ENCODE measurements at regions not wholly inside any gene's neighbourhood (a gene's known extent, or its start where the extent isn't known, plus 50 kb on each side); places are given as distances from the start of the nearest gene placed in this dataset.

DNA sequence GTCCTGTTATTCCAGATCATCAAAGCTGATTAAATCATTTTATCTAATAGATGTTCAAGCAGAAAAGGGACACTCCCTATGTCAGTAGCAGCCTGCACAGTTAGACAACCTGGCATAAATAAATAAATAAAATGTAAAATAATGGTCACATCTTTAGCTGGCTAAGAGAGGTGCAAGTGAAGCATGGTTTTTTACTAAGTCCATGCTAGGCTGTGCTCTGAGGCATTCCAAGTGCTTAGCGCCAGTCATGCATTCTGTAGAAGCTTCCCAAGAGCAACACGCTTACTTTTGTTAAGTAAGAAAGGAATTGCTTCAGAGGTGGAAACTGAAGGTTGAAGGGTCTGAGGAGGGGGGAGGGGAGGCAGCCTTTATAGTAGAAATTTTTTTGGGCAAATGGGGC is 351.2 kb downstream of the CDH2 start:
- no peak for DNase-seq

GRCh38 chr18:27824841-27825681 is 351.9 kb downstream of the CDH2 start:
- no peak for DNase-seq

- no peak for DNase-seq
Measured at GRCh38 chr18:27824275-27824674, 352.7 kb downstream of the CDH2 start.

GRCh38 chr18:27823053-27823452 is 353.9 kb downstream of the CDH2 start:
- no peak for DNase-seq

DNA sequence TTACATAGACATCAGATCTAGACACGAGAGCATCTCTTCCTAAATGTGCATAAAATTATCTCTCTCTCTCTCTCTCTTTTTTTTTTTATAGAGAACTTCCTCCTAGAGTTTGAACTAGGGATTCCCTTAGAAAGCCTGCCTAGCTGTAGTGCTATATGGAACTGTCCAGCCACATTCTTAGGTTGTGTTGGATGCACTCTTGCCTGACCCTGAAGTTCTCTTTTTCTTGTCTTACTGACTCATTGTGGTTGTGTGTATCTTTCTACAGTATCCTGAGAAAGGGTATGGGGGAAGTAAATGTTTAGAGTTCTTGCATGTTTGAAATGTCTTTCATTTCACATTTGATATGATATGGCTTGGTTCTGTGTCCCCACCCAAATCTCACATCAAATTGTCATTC is 368.2 kb downstream of the CDH2 start:
- DNase-seq = no peak

- no peak for DNase-seq
Measured at GRCh38 chr18:27803957-27804356, 373.0 kb downstream of the CDH2 start.

DNA sequence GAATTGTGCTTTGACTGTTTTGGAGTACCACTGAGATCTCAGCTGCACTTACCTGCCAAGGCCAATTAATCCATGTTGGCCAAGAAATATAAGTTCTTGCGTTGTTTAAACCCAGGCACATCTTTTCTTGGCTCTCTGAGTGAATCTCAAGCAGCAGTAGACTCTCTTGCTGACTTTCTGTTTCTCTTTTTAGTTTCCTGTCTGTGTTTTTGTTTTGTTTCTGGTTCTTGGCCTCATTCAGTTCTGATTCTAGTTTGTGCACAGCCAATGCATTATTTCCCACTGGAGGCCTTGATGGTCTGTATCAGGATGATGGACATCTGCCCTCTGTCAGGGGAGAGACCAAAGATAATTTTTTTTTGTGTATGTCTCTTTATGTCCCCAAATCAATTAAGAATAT is 379.4 kb downstream of the CDH2 start:
- DNase-seq = no peak

GRCh38 chr18:27794181-27794926 is 382.6 kb downstream of the CDH2 start:
- no peak for DNase-seq

- no peak for DNase-seq
Measured at GRCh38 chr18:27793013-27793785, 383.7 kb downstream of the CDH2 start.

DNA sequence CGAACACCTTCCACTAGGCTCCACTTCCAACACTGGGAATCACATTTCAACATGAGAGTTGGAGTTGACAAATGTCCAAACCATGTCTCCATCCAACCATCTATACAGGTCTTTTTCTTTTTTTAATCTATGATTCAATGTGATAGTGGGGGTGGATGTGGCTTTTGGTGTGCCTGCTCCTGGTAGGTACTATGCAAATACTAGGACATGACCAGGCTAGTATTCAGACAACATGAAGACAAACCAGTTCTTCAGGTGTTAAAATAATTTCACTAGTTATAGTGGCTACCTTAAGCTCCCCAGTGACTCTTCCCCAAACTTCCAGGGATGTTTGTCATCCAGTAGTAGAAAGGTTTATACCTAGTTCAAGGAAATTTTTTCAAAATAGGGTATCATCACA is 387.5 kb downstream of the CDH2 start:
- DNase-seq = no peak

- no peak for DNase-seq
Measured at GRCh38 chr18:27787547-27787946, 389.4 kb downstream of the CDH2 start.

GRCh38 chr18:27785815-27786471 is 391.0 kb downstream of the CDH2 start:
- no peak for DNase-seq

DNA sequence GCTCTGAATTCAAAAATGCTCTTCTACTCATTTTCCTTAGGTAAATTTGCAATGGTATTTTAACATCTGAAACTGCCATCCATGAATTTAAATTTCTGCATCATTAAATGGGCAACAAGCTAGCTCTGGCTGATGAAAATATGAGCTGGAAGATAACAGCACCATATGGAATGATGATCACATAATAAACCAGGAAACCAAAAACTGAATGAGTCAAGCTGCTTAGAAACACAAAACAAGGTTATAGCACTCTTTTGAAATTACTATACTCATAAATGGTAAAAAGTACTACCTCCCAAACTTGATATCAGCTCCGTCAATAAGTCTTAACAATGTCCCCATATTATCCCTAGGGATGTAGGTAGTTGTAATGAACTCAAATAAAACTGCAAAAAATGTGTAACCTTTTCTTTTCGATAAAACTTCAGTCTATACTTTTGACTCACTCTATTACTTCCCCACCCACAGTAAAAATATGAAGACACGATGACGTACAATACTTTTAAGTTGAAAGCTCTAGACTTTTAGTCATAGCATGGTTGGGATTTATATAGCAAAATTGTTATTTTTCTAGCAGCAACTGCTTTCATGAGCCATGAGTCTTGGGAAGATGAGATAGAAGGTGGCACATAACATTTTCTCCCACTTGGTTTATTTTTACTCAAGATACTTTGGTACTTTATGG is 396.7 kb downstream of the CDH2 start:
- no peak for DNase-seq

DNA sequence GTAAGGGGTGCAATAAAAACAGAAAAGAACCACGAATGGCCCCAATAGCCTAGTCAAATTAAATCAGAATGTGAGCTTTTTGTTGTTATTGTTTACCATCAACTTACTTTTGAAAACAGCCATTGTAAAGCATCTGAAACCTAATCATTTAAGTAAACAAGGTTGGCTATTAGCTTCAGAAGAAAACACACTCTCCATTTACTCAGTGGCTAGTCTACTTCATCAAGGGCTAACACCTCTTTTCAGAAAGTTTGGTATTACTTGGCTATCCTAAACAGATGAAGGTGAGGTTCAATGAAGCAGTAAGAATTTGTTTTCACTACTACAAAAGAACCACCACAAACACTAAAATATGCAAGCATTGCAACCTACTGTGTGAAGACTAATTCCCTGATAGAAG is 398.0 kb downstream of the CDH2 start:
- DNase-seq = no peak

- no peak for DNase-seq
Measured at GRCh38 chr18:27778441-27778840, 398.5 kb downstream of the CDH2 start.

DNA sequence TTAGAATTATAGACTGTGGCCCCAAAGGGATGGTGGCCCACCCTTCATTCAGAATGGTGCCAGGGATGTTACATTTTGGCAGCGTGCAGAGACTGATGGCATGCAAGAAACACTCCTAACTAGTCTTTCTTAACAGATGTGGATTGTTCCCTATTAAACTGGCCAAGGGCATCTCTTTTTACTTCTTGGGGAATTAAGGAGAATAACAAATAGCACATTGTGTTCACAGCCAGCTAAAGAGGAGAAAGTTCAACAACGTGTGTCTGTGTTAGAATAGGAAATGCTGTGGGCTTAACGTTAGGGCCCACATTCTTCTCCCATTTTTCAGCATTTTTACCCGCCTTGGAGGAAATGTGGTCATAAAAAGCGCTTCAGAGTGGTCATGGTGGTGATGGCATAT is 404.8 kb downstream of the CDH2 start:
- DNase-seq = no peak

GRCh38 chr18:27771571-27771970 is 405.4 kb downstream of the CDH2 start:
- no peak for DNase-seq

DNA sequence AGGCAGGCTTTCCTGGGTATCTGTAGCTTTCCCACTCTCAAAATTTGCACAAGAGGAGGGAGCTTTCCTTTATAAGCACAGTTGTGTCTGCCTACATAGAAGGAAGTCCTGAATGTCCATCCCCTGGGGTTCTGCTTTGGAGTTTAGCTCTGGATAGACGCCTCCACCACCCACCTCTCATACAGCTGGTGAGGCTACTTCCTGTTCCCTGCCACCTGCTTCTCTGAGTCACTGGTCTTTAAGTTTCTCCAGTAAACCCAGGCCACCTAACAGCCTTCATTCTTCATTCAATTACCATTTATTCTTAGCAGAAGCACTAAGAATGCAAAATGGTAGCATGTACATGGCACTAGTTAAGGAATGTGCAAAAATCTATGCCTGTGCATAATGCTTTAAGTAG is 407.8 kb downstream of the CDH2 start:
- no peak for DNase-seq

- no peak for DNase-seq
Measured at GRCh38 chr18:27763936-27764335, 413.0 kb downstream of the CDH2 start.

DNA sequence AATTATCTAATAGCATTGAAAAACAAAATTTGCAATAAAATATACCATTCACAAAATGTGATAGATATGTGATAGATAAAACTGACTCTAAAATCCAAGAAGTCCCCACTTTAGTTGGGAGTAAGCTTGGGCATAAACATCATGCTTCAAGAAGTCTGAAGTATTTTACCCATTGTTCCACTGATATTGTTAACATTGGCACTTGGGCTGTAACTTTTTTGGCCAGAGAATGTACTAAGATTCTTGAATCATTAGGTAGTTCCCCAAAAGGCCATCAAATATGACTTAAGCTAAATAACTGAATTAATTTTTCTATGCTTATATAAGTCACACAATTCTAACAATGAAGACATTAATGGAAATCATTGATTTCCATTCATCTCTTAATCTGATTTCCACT is 413.6 kb downstream of the CDH2 start:
- no peak for DNase-seq

DNA sequence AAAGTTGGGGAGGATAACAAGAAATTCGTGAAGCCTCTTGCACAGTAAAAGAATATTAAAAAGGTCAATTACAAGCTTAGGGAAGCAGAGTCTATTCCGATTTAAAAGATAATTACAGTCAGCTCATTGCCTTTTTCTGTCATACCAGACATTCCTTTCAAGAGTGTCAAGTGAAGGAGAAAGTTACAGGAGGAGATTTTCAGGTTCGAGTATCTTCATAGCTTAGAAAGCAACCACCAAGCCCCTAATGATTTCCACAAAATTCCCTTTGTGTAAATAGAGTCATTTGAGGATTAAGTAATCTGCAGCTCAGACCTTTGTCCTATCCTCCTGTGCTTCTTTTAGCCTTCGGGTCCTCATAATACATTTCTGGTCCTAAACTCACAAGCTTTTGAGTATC is 414.9 kb downstream of the CDH2 start:
- no peak for DNase-seq

- no peak for DNase-seq
Measured at GRCh38 chr18:27752944-27753343, 424.0 kb downstream of the CDH2 start.

- DNase-seq = no peak
Measured at GRCh38 chr18:27750923-27751322, 426.0 kb downstream of the CDH2 start.
